ENCODE measurements at regions not wholly inside any gene's neighbourhood (a gene's known extent, or its start where the extent isn't known, plus 50 kb on each side); places are given as distances from the start of the nearest gene placed in this dataset.

GRCh38 chr14:39880106-39880695 is 448.0 kb upstream of the FBXO33 start:
- DNase-seq (ENCODE audit: low read depth in 2 of 2) = no peak
- H3K4me3 ChIP-seq (replicated peaks in 1 of 2; ENCODE audit: low read depth in 2 of 2, low read length in 2 of 2) = no peak overlapping the region
- no peak for TF ChIP-seq CTCF (IDR thresholded peaks at IDR 0.05; ENCODE audit: low read depth, low read length)

- no peak for DNase-seq (ENCODE audit: low read depth in 2 of 2)
- no peak for TF ChIP-seq CTCF (IDR thresholded peaks at IDR 0.05; ENCODE audit: low read depth, low read length)
- H3K4me3 ChIP-seq (replicated peaks in 1 of 2; ENCODE audit: low read depth in 2 of 2, low read length in 2 of 2) = no peak overlapping the region
Measured at GRCh38 chr14:39877577-39878190, 445.5 kb upstream of the FBXO33 start.

- no peak for DNase-seq (ENCODE audit: low read depth in 2 of 2)
Measured at GRCh38 chr14:39876916-39877315, 444.7 kb upstream of the FBXO33 start.

GRCh38 chr14:39875028-39875427 is 442.8 kb upstream of the FBXO33 start:
- DNase-seq (ENCODE audit: low read depth in 2 of 2) = no peak
- no peak for TF ChIP-seq CTCF (IDR thresholded peaks at IDR 0.05; ENCODE audit: low read depth, low read length)
- no peak overlapping the region for H3K4me3 ChIP-seq (replicated peaks in 1 of 2; ENCODE audit: low read depth in 2 of 2, low read length in 2 of 2)

More at GRCh38 chr14:39876916-39877315, 444.7 kb upstream of the FBXO33 start:
- TF ChIP-seq CTCF (IDR thresholded peaks at IDR 0.05; ENCODE audit: low read depth, low read length) = no peak
- no peak overlapping the region for H3K4me3 ChIP-seq (replicated peaks in 1 of 2; ENCODE audit: low read depth in 2 of 2, low read length in 2 of 2)

- DNase-seq (ENCODE audit: low read depth in 2 of 2) = no peak
- no peak for TF ChIP-seq CTCF (IDR thresholded peaks at IDR 0.05; ENCODE audit: low read depth, low read length)
- H3K4me3 ChIP-seq (replicated peaks in 1 of 2; ENCODE audit: low read depth in 2 of 2, low read length in 2 of 2) = no peak overlapping the region
Measured at GRCh38 chr14:39873791-39874190, 441.6 kb upstream of the FBXO33 start.

- no peak overlapping the region for H3K4me3 ChIP-seq (replicated peaks in 1 of 2; ENCODE audit: low read depth in 2 of 2, low read length in 2 of 2)
- TF ChIP-seq CTCF (IDR thresholded peaks at IDR 0.05; ENCODE audit: low read depth, low read length) = no peak
- DNase-seq (ENCODE audit: low read depth in 2 of 2) = no peak
Measured at GRCh38 chr14:39868949-39869348, 436.7 kb upstream of the FBXO33 start.

GRCh38 chr14:39868251-39868650 is 436.0 kb upstream of the FBXO33 start:
- no peak for DNase-seq (ENCODE audit: low read depth in 2 of 2)
- H3K4me3 ChIP-seq (replicated peaks in 1 of 2; ENCODE audit: low read depth in 2 of 2, low read length in 2 of 2) = no peak overlapping the region
- no peak for TF ChIP-seq CTCF (IDR thresholded peaks at IDR 0.05; ENCODE audit: low read depth, low read length)

All from cardiac fibroblast (primary cell).